Amniotic stem cell (primary cell): ENCODE measurements at regions not wholly inside any gene's neighbourhood (a gene's known extent, or its start where the extent isn't known, plus 50 kb on each side); places are given as distances from the start of the nearest gene placed in this dataset.

Source experiments
- DNase-seq: peaks from one replicate; lab custom pipeline; 2025; lab: John Stamatoyannopoulos, UW

GRCh38 chrX:39603230-39603629 is 494.5 kb downstream of the BCOR start:
- DNase-seq, result no peak

- DNase-seq, result no peak
Measured at GRCh38 chrX:39605183-39605582, 492.6 kb downstream of the BCOR start.

DNA sequence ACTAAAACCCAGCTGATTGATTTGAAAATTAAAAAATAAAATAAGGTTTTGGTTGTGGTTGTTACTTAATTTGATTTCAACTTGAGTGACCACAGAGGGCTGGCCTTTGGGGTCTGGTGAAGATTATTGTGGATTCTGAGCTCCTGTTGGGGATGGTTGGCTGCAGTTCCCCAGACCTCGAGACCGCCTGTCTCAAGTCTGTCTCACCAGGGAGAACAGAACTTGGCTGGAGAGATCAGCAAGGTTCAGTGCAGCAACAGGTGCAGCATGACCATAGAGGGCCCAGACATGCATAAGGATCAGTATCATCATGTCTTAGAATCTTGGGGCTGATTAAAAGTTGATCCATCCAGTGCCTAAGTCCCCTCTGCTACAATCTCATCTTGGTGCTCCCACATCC is 491.9 kb downstream of the BCOR start:
- no peak for DNase-seq

GRCh38 chrX:39609941-39610340 is 487.8 kb downstream of the BCOR start:
- DNase-seq, result no peak

- no peak for DNase-seq
Measured at GRCh38 chrX:39611468-39611867, 486.3 kb downstream of the BCOR start.

DNA sequence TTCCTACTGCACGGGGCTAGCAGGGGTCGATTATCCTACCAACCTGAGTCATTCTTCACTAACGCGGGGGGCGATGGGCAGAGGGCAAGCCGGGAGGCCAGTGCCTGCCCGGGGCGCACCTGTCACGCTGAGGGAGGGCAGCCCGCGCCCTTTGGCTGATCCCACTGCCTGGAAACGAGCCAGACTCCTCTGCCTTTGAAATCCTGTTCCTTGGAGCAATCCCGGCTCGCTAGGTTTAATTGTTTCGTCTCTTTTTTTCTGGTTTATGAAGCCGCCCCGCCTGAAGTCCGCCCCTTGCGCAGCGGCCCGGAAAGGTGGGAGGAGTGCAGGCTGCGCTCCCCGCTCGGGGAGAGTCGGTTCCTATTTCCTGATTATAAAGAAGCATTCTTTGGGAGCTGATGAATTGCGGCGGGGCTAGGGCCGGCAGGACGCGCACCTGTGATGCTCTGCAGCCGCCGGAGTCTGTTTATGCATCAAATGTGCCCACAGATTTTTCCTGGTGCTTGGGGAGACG is 484.2 kb downstream of the BCOR start:
- DNase-seq, result no peak

DNA sequence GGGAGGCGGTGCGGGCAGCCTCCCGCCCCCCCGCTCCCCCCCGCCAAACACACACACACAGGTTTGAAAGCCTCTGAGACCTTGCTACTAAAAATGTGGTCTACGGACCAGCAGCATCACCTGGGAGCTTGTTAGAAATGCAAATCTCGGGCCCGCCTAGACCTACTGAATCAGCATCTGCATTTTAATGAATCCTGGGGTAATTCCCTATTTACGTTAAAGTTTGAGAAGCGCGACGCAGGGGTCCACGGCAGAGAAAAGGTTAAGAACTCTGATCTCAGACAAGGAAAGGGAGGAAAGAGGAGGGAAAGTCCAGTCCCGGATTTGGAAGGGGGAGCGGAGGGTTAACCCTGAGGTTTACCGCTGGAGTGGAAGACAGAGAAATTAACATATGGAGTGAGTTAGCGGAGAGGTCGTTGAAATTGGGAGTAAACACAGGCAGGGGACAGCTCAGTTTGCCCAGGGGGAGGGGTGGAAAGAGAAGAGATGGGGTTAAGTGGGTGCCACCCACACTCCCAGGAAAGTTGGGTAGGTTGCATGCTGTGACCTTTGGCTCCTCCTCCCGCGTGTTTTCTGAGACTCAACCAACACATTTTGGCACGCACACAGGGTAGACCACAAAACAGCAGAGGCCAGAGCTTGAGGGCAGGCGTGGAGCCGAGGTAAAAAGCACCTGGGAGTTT is 483.6 kb downstream of the BCOR start:
- no peak for DNase-seq

- DNase-seq, result no peak
Measured at GRCh38 chrX:39614680-39614998, 483.1 kb downstream of the BCOR start.

DNA sequence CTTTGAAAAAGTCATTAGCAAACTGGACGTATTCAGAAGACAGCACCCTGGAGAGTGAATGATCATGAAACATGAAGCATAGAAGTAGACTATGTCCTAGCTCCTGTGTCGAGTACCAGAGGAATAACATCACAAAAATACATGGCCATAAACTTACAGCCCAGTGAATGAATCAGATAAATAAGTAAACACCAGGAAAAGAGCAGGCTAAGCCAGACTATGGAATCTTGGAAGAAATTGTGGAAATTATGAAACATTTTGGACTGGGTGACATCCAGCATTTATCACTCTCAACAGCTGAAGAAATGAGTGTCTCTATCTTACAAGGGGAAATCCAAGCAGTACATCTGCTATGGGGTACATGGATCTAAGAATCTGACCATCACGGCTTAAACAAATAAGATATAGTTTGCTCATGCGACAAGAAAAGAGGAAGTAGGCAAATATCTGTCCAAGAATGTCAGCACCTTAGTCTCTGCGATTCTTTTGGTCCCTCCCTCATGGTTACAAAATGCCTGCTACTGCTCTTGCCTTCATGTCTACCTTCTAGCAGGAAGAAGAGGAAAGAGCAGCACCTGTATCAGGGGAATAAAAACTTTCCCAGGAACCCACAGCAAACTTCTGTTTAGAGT is 481.5 kb downstream of the BCOR start:
- no peak for DNase-seq

DNA sequence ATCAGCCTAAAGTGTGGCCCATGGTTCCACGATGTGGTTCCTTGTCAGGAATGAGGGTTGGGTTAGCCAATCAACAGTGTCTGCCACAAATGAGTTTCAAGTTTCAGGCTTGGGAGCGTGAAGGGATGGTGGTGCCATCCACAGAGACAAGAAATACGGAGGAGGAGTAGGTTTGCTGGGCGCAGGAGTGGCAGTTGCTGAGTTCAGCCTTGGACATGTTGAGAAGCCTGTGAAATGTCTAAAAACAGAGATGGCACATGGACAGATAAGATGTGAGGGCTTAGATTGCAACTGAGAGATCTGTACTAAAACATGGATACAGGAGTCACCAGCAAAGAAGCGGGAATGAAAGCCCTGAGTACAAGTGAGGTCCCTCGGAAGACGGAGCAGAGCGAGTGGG is 481.0 kb downstream of the BCOR start:
- DNase-seq, result no peak

DNA sequence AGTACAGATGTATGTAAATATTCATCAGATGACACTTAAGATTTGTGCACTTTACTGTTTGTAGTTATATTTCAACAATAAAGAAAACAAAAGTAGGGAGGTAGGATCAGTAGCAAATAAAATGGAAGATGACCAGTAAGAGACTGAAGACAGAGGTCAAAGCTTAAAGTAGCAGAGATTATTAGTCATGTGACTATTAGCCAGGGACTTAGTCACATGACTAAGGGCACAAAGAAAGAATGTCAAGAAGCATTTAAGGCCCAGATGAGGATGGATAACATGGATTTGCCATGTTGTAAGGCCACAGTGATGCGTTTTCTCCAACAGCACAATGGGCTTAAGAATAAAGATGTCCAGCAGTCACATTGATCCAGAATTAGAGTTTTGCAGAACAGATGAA is 479.6 kb downstream of the BCOR start:
- no peak for DNase-seq

DNA sequence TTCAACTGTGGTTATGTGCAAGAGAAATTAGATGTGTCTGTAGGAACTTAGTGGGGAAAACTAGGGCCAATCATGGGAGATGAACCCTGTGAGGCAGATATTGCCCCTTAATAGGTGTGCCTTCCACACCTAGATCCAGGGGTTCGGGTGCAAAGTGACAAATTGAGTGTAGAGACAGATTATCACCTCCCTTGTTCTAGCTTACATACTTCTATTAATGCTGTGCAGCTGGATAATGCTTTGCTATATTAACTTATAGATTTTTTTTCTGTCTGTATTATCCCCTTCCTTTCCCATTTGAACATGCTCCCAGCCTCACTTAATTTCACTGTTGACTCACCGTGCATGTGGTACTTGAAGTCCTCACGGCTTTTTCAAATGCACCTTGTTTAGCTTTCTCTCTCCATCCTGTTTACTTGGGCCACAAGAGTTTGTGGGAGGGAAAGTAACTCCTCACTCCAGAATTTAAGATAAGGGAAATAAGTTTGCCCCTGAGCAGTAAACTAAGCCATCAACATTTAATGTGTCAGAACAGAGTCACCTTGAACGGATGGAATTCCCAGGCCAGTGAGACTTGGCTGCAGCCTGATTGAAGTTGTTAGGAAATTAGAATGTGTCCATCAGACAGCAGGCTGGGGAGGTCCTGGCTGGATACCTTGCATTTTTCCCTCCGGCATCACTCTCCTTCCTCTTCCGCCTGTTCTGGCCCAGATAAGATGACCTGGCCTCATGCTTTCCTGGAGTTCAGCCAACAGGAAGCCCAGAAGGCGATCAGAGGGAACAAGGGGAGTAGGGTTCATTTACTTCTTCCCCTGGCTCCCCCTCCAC is 478.4 kb downstream of the BCOR start:
- no peak for DNase-seq

GRCh38 chrX:39624166-39624565 is 473.6 kb downstream of the BCOR start:
- DNase-seq, result no peak

GRCh38 chrX:39625810-39626209 is 471.9 kb downstream of the BCOR start:
- DNase-seq, result no peak

DNA sequence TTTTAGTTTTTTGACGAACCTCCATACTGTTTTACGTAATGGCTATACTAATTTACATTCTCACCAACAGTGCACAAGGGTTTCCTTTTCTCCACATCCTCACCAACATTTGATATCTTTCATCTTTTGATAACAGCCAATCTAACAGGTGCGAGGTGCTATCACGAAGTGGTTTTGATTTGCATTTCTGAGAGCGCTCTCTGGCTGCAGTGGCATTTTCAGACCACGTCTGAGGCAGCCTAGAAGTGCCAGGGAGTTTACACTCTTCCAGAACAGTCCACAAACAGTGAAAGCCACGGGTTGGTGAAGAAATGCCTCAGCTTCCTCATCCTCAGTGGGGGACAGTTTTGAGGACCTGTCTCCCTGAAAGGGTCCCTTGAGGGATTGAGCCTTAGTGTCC is 471.0 kb downstream of the BCOR start:
- no peak for DNase-seq

- DNase-seq, result no peak
Measured at GRCh38 chrX:39627257-39627656, 470.5 kb downstream of the BCOR start.

GRCh38 chrX:39629001-39629400 is 468.8 kb downstream of the BCOR start:
- no peak for DNase-seq

DNA sequence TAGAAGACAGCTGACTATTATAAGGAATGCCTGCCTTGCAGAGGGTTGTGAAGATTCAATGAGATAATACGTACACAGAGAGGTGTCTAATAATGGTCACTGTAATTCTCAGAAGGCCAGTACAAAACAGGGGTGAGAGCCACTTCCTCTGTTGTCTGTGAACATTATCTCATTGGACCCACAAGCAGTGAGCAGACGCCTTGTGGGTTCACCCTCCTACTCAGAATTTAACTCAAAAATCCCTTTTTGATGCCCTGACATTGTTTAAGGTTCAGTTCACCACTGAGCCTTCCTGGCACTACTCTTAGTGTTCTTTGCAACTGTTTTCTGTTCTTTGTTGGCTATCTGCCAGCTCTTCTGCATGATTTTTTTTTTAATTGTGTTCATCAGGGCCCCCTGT is 467.4 kb downstream of the BCOR start:
- DNase-seq, result no peak

- no peak for DNase-seq
Measured at GRCh38 chrX:39631276-39632229, 466.2 kb downstream of the BCOR start.

GRCh38 chrX:39633293-39633692 is 464.5 kb downstream of the BCOR start:
- DNase-seq, result no peak

GRCh38 chrX:39636481-39636880 is 461.3 kb downstream of the BCOR start:
- no peak for DNase-seq

- DNase-seq, result no peak
Measured at GRCh38 chrX:39638526-39638925, 459.2 kb downstream of the BCOR start.
